DOHH2 (cell line): ENCODE measurements at regions not wholly inside any gene's neighbourhood (a gene's known extent, or its start where the extent isn't known, plus 50 kb on each side); places are given as distances from the start of the nearest gene placed in this dataset.

Experiments used
- EZH2phosphoT487 ChIP-seq: fragments of 200-600 bp; sonication (generic); IDR thresholded peaks from 2 replicates; pipeline ENCODE4 v1.6.1; 2017; ENCODE audit warnings: borderline replicate concordance, mild to moderate bottlenecking, antibody characterized with exemption, low read length, moderate library complexity, mixed read lengths
- TF ChIP-seq, protein P1 (sequence below): fragments of 200-600 bp; sonication (generic); IDR thresholded peaks from one replicate; pipeline ENCODE4 v1.5.1; 2014; ENCODE audit warnings: antibody characterized with exemption, mild to moderate bottlenecking, low read depth, low read length; ENCODE audit not compliant: poor library complexity, severe bottlenecking

DNA sequence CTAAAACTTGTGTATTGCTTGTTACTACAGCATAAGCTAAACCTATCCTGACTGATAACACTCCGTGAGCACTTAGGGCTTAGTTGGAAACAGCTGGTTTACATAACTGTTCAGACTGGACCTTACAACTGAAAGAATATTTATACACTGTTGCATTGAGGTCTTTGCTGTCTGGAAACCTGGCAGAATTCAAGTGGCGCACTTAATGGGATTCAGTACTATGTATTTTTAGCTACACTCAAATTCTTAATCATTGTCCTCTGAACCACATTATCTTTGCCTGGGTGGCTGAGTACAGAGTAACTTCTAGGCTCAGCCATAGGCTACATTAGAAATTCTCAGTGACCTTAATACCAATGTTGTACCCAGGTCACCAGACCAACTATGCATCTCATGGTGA, 172.9 kb downstream of the PMP22 start:
- TF ChIP-seq, protein P1, sequence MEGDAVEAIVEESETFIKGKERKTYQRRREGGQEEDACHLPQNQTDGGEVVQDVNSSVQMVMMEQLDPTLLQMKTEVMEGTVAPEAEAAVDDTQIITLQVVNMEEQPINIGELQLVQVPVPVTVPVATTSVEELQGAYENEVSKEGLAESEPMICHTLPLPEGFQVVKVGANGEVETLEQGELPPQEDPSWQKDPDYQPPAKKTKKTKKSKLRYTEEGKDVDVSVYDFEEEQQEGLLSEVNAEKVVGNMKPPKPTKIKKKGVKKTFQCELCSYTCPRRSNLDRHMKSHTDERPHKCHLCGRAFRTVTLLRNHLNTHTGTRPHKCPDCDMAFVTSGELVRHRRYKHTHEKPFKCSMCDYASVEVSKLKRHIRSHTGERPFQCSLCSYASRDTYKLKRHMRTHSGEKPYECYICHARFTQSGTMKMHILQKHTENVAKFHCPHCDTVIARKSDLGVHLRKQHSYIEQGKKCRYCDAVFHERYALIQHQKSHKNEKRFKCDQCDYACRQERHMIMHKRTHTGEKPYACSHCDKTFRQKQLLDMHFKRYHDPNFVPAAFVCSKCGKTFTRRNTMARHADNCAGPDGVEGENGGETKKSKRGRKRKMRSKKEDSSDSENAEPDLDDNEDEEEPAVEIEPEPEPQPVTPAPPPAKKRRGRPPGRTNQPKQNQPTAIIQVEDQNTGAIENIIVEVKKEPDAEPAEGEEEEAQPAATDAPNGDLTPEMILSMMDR: no peak
- TF ChIP-seq EZH2phosphoT487: no peak
